GM12878 (cell line): ENCODE measurements at regions not wholly inside any gene's neighbourhood (a gene's known extent, or its start where the extent isn't known, plus 50 kb on each side); places are given as distances from the start of the nearest gene placed in this dataset.

ENCODE experiments used
- ATAC-seq: fragments of 200-7000 bp; cut with Tn5 transposase; 3 replicates; pipeline ENCODE4 v1.9.1; 2020; ENCODE audit warnings: mild to moderate bottlenecking, moderate library complexity
- BruUV-seq: library from RNA; stranded (reverse); fragments of 400-500 nt; replicated peaks from 2 replicates; lab custom pipeline; 2021; lab: Mats Ljungman, UMichigan
- CTCF ChIA-PET: fragments of 300-600 bp; sonication (Branson Sonifier 250); formaldehyde crosslinking; extraction: SDS; loops from one replicate; lab custom pipeline; 2021; ENCODE audit warnings: inconsistent platforms; lab: Yijun Ruan, JAX
- POLR2A ChIA-PET: fragments of 350-600 bp; formaldehyde crosslinking; extraction: SDS; loops from one replicate; lab custom pipeline; 2021; ENCODE audit warnings: inconsistent platforms; lab: Charles Lee
- RAD21 ChIA-PET: fragments of 300-600 bp; sonication (Branson Sonifier 250); formaldehyde crosslinking; loops from one replicate; lab custom pipeline; 2023; ENCODE audit warnings: antibody characterized with exemption; ENCODE audit not compliant: unreplicated experiment; lab: Charles Lee
- SMC1A ChIA-PET: fragments of 300-600 bp; sonication (Branson Sonifier 250); formaldehyde crosslinking; loops from one replicate; lab custom pipeline; 2023; ENCODE audit not compliant: unreplicated experiment, uncharacterized antibody; lab: Charles Lee
- DNase-seq: peaks from one replicate; pipeline ENCODE4 v3.0.0-alpha.2; 2011; ENCODE audit warnings: low read depth, low spot score
- FAIRE-seq: peaks from 3 replicates; lab custom pipeline; 2011; peaks lifted over from hg19 to GRCh38; lab: Jason Lieb, UNC
- H2AFZ ChIP-seq: 2 replicates; pipeline ENCODE4 v1.6.0; 2011; ENCODE audit warnings: low read depth, low read length, control low read depth; ENCODE audit not compliant: control insufficient read depth
- H3K27ac ChIP-seq: 2 replicates; pipeline ENCODE4 v1.5.1; 2011; ENCODE audit warnings: control low read depth; ENCODE audit not compliant: control insufficient read depth, insufficient read depth
- H3K27me3 ChIP-seq, 2 experiments: replicated peaks in 1 of 2; 2 replicates each; pipeline versions ENCODE4 v1.6.0 to v1.6.1; 2011; ENCODE audit warnings: low read length in 1 of 2; ENCODE audit not compliant: control insufficient read depth in 2 of 2, insufficient read depth in 2 of 2
- H3K36me3 ChIP-seq, 2 experiments: 2 replicates each; pipeline ENCODE4 v1.5.1; 2011; ENCODE audit warnings: low read length in 1 of 2; ENCODE audit not compliant: control insufficient read depth in 2 of 2, insufficient read depth in 2 of 2
- H3K4me1 ChIP-seq: 2 replicates; pipeline ENCODE4 v1.6.1; 2011; ENCODE audit warnings: mild to moderate bottlenecking, low read length, moderate library complexity, mixed read lengths; ENCODE audit not compliant: control insufficient read depth, insufficient read depth
- H3K4me2 ChIP-seq: 2 replicates; pipeline ENCODE4 v1.6.0; 2011; ENCODE audit warnings: control low read depth; ENCODE audit not compliant: control insufficient read depth, insufficient read depth
- H3K4me3 ChIP-seq: fragments of 200-600 bp; sonication (generic); 2 replicates; pipeline ENCODE4 v1.5.1; 2016
- H3K79me2 ChIP-seq: 2 replicates; pipeline ENCODE4 v1.6.0; 2011; ENCODE audit warnings: low read length; ENCODE audit not compliant: control insufficient read depth, insufficient read depth
- H3K9ac ChIP-seq: 2 replicates; pipeline ENCODE4 v1.8.0; 2011; ENCODE audit warnings: low read length, control low read depth, mixed read lengths; ENCODE audit not compliant: control insufficient read depth, insufficient read depth
- H3K9me3 ChIP-seq: replicated peaks from 3 replicates; pipeline ENCODE4 v1.5.1; 2011; ENCODE audit warnings: mild to moderate bottlenecking, low read length; ENCODE audit not compliant: control insufficient read depth, insufficient read depth
- H4K20me1 ChIP-seq: 2 replicates; pipeline ENCODE4 v1.6.0; 2011; ENCODE audit not compliant: control insufficient read depth, insufficient read depth
- CHD4 ChIP-seq: fragments of 200-600 bp; sonication (generic); IDR thresholded peaks from 2 replicates; pipeline ENCODE4 v1.6.1; 2016; ENCODE audit warnings: mild to moderate bottlenecking
- KDM1A ChIP-seq: fragments of 200-600 bp; sonication (generic); IDR thresholded peaks from 2 replicates; pipeline ENCODE4 v1.6.1; 2016; ENCODE audit warnings: borderline replicate concordance
- PAX5 ChIP-seq: IDR thresholded peaks from 2 replicates; pipeline ENCODE4 v1.6.1; 2011; ENCODE audit warnings: low read depth, low read length, borderline replicate concordance
- RELA ChIP-seq: fragments of 450-650 bp; IDR thresholded peaks from 2 replicates; pipeline ENCODE4 v1.8.0; 2014; ENCODE audit warnings: borderline replicate concordance; ENCODE audit not compliant: partially characterized antibody
- SUZ12 ChIP-seq: fragments of 200-600 bp; sonication (generic); IDR thresholded peaks from one replicate; pipeline ENCODE4 v1.6.1; 2018; ENCODE audit warnings: antibody characterized with exemption, mild to moderate bottlenecking; ENCODE audit not compliant: unreplicated experiment
- YBX1 ChIP-seq: fragments of 450-650 bp; IDR thresholded peaks from 2 replicates; pipeline ENCODE4 v1.6.1; 2016; ENCODE audit warnings: antibody characterized with exemption
- WGBS: methylation state at CpG from one replicate; pipeline ENCODE4 v1.1.6; 2016; ENCODE audit warnings: low lambda C conversion rate; ENCODE audit not compliant: insufficient replicate concordance, insufficient coverage; ENCODE audit errors: missing lambda C conversion rate; 5-methylcytosine and 5-hydroxymethylcytosine counted together
- in situ Hi-C: fragments of 300-500 bp; cut with MboI; formaldehyde crosslinking; loops from 9 replicates; pipeline ENCODE4 v1.14.3; 2018; ENCODE audit warnings: mixed read lengths
- intact Hi-C: fragments of 100-400 bp; cut with micrococcal nuclease; formaldehyde crosslinking; loops from one replicate; pipeline ENCODE4 v1.14.2; 2022; ENCODE audit not compliant: unreplicated experiment
- TF ChIP-seq, protein P1 (sequence below): fragments of 450-650 bp; IDR thresholded peaks from 2 replicates; pipeline ENCODE4 v1.6.1; 2017; ENCODE audit warnings: low read depth, mild to moderate bottlenecking, moderate library complexity
- TF ChIP-seq, protein P2 (sequence below): IDR thresholded peaks from 2 replicates; pipeline ENCODE4 v1.6.1; 2012; ENCODE audit warnings: low read depth, low read length, improper control_type of control experiment
- TF ChIP-seq, protein P3 (sequence below): fragments of 450-650 bp; IDR thresholded peaks from 2 replicates; pipeline ENCODE4 v1.6.1; 2017; ENCODE audit warnings: mild to moderate bottlenecking
- TF ChIP-seq, protein P4 (sequence below): fragments of 450-650 bp; IDR thresholded peaks from 2 replicates; pipeline ENCODE4 v1.6.1; 2016; ENCODE audit warnings: mild to moderate bottlenecking, moderate library complexity, borderline replicate concordance
- TF ChIP-seq, protein P5 (sequence below): IDR thresholded peaks from 2 replicates; pipeline ENCODE4 v1.6.1; 2012; ENCODE audit warnings: improper control_type of control experiment, low read depth, low read length; ENCODE audit not compliant: insufficient replicate concordance

DNA sequence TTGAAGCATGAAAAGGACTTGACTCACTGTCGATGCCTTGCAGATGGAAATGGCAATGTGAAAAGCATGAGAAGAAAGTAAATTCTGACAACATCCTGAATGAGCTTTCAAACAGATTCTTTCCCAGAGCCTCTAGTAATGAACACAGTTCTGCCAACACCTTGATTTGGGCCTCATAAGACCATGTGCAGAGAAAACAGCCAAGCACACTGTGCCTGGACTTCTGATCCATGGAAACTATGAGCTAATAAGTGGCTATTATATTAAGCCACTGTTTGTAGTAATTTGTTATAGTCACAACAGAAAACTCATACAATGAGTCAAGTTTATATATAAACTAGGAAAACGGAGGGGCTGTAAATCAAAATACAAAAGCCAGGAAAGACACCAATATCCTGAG, 477.3 kb downstream of the MBD2 start:
- Histone ChIP-seq H3K27ac (no peak overlapping the region), H4K20me1 (no peaks in the 10 kb centered on the region), H3K4me3 (no peak overlapping the region), H3K27me3 (no peaks in the 10 kb centered on the region), H3K9ac (no peak overlapping the region), H3K9me3 (no peaks in the 10 kb centered on the region), H3K36me3 (no peaks in the 10 kb centered on the region), H3K4me2 (no peak overlapping the region), H3K4me1 (no peaks in the 10 kb centered on the region), H3K79me2 (no peaks in the 10 kb centered on the region), H2AFZ (no peak overlapping the region)
- POLR2A ChIA-PET: no interaction called here
- SMC1A ChIA-PET: no interaction called here
- ATAC-seq (no peak), DNase-seq (no peak), FAIRE-seq (no peak)
- intact Hi-C loops: no loop called here
- CTCF ChIA-PET: no interaction called here
- no TSS peak for BruUV-seq
- in situ Hi-C loops: no loop called here
- RAD21 ChIA-PET: no interaction called here
- WGBS: 18% methylated on average over 2 of the region's 2 CpGs
- TF ChIP-seq PAX5 (no peak), CHD4 (no peak), RELA (no peak), SUZ12 (no peak), YBX1 (no peak), KDM1A (no peak)
- TF ChIP-seq, protein P1, sequence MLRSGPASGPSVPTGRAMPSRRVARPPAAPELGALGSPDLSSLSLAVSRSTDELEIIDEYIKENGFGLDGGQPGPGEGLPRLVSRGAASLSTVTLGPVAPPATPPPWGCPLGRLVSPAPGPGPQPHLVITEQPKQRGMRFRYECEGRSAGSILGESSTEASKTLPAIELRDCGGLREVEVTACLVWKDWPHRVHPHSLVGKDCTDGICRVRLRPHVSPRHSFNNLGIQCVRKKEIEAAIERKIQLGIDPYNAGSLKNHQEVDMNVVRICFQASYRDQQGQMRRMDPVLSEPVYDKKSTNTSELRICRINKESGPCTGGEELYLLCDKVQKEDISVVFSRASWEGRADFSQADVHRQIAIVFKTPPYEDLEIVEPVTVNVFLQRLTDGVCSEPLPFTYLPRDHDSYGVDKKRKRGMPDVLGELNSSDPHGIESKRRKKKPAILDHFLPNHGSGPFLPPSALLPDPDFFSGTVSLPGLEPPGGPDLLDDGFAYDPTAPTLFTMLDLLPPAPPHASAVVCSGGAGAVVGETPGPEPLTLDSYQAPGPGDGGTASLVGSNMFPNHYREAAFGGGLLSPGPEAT: no peak
- TF ChIP-seq, protein P2, sequence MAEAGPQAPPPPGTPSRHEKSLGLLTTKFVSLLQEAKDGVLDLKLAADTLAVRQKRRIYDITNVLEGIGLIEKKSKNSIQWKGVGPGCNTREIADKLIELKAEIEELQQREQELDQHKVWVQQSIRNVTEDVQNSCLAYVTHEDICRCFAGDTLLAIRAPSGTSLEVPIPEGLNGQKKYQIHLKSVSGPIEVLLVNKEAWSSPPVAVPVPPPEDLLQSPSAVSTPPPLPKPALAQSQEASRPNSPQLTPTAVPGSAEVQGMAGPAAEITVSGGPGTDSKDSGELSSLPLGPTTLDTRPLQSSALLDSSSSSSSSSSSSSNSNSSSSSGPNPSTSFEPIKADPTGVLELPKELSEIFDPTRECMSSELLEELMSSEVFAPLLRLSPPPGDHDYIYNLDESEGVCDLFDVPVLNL: no peak
- TF ChIP-seq, protein P3, sequence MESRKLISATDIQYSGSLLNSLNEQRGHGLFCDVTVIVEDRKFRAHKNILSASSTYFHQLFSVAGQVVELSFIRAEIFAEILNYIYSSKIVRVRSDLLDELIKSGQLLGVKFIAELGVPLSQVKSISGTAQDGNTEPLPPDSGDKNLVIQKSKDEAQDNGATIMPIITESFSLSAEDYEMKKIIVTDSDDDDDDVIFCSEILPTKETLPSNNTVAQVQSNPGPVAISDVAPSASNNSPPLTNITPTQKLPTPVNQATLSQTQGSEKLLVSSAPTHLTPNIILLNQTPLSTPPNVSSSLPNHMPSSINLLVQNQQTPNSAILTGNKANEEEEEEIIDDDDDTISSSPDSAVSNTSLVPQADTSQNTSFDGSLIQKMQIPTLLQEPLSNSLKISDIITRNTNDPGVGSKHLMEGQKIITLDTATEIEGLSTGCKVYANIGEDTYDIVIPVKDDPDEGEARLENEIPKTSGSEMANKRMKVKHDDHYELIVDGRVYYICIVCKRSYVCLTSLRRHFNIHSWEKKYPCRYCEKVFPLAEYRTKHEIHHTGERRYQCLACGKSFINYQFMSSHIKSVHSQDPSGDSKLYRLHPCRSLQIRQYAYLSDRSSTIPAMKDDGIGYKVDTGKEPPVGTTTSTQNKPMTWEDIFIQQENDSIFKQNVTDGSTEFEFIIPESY: no peak
- TF ChIP-seq, protein P4, sequence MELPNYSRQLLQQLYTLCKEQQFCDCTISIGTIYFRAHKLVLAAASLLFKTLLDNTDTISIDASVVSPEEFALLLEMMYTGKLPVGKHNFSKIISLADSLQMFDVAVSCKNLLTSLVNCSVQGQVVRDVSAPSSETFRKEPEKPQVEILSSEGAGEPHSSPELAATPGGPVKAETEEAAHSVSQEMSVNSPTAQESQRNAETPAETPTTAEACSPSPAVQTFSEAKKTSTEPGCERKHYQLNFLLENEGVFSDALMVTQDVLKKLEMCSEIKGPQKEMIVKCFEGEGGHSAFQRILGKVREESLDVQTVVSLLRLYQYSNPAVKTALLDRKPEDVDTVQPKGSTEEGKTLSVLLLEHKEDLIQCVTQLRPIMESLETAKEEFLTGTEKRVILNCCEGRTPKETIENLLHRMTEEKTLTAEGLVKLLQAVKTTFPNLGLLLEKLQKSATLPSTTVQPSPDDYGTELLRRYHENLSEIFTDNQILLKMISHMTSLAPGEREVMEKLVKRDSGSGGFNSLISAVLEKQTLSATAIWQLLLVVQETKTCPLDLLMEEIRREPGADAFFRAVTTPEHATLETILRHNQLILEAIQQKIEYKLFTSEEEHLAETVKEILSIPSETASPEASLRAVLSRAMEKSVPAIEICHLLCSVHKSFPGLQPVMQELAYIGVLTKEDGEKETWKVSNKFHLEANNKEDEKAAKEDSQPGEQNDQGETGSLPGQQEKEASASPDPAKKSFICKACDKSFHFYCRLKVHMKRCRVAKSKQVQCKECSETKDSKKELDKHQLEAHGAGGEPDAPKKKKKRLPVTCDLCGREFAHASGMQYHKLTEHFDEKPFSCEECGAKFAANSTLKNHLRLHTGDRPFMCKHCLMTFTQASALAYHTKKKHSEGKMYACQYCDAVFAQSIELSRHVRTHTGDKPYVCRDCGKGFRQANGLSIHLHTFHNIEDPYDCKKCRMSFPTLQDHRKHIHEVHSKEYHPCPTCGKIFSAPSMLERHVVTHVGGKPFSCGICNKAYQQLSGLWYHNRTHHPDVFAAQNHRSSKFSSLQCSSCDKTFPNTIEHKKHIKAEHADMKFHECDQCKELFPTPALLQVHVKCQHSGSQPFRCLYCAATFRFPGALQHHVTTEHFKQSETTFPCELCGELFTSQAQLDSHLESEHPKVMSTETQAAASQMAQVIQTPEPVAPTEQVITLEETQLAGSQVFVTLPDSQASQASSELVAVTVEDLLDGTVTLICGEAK: no peak
- TF ChIP-seq, protein P5, sequence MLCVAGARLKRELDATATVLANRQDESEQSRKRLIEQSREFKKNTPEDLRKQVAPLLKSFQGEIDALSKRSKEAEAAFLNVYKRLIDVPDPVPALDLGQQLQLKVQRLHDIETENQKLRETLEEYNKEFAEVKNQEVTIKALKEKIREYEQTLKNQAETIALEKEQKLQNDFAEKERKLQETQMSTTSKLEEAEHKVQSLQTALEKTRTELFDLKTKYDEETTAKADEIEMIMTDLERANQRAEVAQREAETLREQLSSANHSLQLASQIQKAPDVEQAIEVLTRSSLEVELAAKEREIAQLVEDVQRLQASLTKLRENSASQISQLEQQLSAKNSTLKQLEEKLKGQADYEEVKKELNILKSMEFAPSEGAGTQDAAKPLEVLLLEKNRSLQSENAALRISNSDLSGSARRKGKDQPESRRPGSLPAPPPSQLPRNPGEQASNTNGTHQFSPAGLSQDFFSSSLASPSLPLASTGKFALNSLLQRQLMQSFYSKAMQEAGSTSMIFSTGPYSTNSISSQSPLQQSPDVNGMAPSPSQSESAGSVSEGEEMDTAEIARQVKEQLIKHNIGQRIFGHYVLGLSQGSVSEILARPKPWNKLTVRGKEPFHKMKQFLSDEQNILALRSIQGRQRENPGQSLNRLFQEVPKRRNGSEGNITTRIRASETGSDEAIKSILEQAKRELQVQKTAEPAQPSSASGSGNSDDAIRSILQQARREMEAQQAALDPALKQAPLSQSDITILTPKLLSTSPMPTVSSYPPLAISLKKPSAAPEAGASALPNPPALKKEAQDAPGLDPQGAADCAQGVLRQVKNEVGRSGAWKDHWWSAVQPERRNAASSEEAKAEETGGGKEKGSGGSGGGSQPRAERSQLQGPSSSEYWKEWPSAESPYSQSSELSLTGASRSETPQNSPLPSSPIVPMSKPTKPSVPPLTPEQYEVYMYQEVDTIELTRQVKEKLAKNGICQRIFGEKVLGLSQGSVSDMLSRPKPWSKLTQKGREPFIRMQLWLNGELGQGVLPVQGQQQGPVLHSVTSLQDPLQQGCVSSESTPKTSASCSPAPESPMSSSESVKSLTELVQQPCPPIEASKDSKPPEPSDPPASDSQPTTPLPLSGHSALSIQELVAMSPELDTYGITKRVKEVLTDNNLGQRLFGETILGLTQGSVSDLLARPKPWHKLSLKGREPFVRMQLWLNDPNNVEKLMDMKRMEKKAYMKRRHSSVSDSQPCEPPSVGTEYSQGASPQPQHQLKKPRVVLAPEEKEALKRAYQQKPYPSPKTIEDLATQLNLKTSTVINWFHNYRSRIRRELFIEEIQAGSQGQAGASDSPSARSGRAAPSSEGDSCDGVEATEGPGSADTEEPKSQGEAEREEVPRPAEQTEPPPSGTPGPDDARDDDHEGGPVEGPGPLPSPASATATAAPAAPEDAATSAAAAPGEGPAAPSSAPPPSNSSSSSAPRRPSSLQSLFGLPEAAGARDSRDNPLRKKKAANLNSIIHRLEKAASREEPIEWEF: no peak
